ENCODE measurements at regions not wholly inside any gene's neighbourhood (a gene's known extent, or its start where the extent isn't known, plus 50 kb on each side); places are given as distances from the start of the nearest gene placed in this dataset.

DNA sequence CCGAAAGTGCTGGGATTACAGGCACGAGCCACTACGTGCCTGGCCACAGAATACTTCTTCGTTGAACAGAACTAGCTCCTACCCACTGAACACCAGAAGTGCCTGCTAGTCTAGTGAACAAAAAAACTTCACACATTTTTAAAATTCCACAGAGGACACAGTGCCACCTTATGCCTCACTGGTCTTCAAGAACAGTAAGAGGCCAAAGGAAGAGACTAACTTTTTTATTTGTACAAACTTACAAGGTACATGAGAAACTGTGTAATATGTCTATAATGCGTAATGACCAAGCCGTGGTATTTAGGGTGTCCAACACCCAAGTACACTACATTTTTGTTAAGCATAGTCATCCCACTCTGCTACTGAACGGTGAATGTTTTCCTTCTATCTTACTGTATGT, 144.4 kb upstream of the PTER start:
- TF ChIP-seq TAF1 (IDR thresholded peaks at IDR 0.05; ENCODE audit: borderline replicate concordance, insufficient read depth, low read length) (no peak), POLR2AphosphoS5 (IDR thresholded peaks at IDR 0.05; ENCODE audit: low read depth, low read length) (no peak), SIN3A (IDR thresholded peaks at IDR 0.05; ENCODE audit: borderline replicate concordance, insufficient read depth, low read length) (no peak), FOXP2 (optimal IDR thresholded peaks at IDR 0.05; ENCODE audit: borderline replicate concordance, extremely low read depth, extremely low read length, insufficient read depth) (no peak)
- TF ChIP-seq, protein P1, sequence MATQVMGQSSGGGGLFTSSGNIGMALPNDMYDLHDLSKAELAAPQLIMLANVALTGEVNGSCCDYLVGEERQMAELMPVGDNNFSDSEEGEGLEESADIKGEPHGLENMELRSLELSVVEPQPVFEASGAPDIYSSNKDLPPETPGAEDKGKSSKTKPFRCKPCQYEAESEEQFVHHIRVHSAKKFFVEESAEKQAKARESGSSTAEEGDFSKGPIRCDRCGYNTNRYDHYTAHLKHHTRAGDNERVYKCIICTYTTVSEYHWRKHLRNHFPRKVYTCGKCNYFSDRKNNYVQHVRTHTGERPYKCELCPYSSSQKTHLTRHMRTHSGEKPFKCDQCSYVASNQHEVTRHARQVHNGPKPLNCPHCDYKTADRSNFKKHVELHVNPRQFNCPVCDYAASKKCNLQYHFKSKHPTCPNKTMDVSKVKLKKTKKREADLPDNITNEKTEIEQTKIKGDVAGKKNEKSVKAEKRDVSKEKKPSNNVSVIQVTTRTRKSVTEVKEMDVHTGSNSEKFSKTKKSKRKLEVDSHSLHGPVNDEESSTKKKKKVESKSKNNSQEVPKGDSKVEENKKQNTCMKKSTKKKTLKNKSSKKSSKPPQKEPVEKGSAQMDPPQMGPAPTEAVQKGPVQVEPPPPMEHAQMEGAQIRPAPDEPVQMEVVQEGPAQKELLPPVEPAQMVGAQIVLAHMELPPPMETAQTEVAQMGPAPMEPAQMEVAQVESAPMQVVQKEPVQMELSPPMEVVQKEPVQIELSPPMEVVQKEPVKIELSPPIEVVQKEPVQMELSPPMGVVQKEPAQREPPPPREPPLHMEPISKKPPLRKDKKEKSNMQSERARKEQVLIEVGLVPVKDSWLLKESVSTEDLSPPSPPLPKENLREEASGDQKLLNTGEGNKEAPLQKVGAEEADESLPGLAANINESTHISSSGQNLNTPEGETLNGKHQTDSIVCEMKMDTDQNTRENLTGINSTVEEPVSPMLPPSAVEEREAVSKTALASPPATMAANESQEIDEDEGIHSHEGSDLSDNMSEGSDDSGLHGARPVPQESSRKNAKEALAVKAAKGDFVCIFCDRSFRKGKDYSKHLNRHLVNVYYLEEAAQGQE (IDR thresholded peaks at IDR 0.05; ENCODE audit: insufficient read depth in 1 of 2, low read depth in 2 of 2, low read length in 2 of 2): no peak

Data from PFSK-1 (cell line).